ENCODE measurements at regions not wholly inside any gene's neighbourhood (a gene's known extent, or its start where the extent isn't known, plus 50 kb on each side); places are given as distances from the start of the nearest gene placed in this dataset.

DNA sequence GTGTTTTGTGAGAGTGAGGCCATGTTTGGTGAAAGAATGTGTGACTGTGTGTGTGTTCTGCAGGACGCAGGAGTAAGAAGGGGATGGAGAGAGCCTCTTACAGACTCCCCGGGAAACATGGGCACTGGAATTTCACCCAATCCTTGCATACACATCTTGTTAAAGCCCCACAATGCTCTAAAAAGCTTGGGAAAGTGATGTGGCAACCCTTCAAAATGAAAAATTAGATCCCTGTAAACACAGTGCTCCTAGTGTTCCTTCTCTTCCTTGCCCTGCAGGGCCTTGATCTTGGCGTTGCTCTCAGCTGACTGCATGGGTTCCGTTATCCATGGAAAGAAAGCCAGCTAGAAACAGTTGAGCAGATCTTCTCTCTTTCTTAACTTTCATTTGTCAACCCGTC is 701.7 kb downstream of the SEMA5A start:
- peak in 1 of 51 donors; percentile 74 for DNase-seq

DNA sequence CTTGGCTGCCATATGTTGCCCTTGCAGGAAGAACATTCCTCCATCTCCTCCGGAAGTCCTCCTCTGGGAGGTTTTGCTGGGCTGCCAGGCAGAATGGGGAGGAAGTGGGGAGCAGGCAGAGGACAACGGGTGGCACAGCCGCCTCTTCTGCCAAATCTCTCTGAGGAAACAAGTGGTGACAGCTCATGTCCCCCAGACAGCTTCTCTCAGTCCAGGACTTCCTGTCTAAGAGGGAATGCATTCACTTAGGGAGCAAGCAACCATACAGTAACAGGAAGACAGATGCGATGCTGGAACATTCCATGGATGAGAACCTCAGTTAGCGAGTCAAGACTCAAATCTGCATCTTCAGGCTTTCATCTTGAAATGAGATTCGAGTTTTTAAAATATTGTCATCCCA is 701.0 kb downstream of the SEMA5A start:
- DNase-seq: no peak

DNA sequence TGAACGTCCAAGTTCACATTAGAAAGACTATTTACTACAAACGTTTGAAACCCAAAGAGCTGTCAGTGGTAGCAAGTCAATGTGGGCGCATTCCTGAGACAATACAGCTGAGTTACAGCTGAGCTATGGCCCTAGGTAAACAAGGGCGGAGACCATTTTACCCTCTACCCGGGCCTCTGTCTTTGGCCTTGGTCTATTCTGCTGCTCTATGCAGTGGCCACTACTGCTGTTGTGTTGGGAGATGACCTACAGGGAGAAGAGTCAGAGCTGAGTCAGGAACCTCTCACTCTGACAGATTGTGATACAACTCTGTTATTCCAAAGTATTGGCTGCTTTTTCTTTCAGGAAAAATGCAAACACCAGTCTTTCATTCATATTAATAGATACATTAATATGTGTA is 700.6 kb downstream of the SEMA5A start:
- no peak for DNase-seq

DNA sequence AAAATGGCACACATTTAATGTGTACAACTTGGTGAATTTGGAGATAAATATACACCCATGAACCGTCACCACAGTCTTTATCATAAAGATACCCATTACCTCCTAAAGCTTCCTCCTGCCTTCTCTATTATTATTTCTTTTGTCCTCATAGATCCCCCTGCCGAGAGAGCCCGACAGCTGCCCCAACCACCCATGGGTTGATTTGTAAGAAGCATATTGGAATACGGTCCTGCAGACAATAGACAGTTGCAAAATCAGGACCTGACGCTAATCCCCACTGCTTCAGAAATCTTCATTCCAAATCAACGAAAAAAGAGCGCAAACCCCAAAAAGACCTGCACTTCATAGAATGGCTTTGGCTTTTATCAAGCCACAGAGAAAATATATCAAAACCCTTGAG is 697.5 kb downstream of the SEMA5A start:
- no peak for DNase-seq

DNA sequence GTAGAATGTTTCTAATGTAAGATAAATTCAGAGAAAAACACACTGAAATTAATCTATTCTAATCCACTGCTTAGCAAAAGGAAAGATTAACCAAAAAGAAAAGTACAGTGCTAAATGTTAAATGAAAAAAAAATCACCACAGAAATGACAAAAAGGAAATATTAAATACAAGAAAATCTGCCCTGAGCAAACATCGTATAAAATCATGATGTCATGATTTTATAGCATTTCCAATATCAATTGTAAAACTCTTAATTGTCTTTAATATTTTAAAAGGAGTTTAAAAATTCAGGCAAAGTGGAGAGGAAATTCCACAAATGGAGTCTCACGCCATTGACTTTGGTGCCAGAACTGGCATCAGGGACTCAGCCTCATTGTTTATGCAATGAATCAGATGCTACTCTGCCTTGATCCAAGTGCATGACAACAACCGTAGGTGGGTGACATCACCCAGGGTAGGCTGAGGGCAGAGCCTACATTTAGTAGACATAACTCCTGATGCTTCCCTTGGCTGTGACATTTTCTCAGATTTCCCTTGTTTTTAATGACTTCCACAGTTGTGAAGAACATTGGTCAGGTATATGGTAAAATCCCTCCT is 696.8 kb downstream of the SEMA5A start:
- no peak for DNase-seq

DNA sequence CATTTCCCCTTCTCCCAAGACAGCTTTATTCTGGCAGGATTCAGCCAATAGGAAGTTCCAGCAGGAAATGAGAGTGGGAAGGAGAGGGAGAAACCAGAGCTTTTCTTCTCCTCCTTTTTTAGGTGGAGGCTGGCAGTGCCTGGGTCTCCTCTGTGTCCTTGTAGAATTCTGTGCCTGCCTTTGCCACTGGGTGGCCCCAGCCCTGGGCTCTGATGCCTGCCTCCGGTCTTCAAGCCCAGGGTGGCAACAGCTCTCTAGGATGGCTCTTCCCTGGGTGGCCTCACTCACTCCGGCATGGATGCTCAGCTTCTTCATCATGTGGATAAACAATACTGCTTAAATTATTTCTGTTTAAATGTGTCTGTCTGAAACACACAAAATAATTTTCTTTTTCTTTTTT is 694.8 kb downstream of the SEMA5A start:
- DNase-seq: peak in 2 of 51 donors; percentile 5 to 9

DNA sequence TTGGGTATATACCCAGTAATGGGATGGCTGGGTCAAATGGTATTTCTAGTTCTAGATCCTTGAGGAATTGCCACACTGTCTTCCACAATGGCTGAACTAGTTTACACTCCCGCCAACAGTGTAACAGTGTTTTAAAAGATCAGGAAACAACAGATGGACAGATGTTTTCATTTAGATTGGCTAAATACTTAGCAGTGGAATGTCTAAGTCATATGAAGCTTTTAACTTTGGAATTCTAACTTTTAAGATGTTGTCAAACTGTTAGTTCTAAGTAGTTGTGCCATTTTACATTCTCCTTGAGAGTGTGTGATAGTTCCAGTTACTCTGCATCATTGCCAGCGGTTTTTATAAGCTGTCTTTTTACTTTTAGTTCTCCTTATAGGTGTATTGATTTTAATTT is 688.8 kb downstream of the SEMA5A start:
- no peak for DNase-seq

DNA sequence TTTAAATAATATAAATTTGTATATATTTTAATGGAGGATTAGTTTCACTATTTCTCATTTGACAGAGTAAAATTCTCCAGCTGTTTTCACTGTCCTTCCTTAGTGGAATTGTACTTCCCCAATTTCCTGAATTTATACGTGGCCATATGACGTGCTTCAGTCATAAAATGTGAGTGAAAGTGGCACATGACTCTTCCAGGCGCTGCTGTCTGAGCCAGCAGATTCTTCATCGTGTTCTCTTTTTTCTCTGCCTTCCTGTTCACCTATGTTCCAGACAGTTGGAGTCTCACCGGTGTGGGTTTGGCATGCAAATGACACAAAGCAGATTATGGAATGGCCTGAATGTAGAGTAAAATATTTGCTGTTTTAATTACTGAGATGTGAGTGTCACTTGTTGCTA is 684.1 kb downstream of the SEMA5A start:
- no peak for DNase-seq

DNA sequence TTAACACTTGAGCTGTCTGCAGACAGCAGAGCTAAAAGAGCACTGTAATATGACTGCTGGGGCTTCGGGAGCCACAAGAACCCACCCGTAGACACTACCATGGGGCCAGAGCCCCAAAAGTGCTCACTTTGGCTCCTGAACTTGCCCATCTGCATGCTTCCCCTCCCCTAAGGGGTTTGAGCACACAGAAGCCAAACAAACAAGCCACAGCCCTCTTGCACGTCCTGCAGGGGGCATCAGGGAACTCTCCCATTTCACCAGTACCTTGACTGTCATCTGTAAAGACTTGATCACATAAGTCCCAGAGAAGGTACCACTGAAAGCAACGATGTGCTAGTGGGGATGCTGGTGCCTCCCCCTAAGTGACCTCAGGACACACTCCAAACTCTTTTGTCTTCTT is 681.8 kb downstream of the SEMA5A start:
- DNase-seq: no peak

DNA sequence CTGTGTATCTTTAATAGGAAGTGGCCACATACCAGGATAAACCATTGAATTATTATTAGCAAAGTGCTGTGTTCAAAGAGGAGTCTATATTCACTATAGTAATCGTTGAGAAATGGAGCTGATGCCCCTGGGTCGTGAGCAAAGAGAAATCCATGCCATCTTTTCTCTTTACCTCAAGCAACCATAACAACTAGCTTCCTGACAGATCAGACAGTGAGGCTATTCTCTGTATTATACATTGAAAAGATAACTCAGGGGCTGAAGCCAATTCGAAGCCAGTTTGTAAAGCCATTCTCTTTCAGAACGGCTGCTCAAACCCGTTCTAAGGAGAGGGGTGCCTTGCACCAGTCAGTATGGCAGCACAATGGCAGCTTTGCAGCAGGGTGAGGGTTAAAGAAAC is 680.6 kb downstream of the SEMA5A start:
- no peak for DNase-seq

DNA sequence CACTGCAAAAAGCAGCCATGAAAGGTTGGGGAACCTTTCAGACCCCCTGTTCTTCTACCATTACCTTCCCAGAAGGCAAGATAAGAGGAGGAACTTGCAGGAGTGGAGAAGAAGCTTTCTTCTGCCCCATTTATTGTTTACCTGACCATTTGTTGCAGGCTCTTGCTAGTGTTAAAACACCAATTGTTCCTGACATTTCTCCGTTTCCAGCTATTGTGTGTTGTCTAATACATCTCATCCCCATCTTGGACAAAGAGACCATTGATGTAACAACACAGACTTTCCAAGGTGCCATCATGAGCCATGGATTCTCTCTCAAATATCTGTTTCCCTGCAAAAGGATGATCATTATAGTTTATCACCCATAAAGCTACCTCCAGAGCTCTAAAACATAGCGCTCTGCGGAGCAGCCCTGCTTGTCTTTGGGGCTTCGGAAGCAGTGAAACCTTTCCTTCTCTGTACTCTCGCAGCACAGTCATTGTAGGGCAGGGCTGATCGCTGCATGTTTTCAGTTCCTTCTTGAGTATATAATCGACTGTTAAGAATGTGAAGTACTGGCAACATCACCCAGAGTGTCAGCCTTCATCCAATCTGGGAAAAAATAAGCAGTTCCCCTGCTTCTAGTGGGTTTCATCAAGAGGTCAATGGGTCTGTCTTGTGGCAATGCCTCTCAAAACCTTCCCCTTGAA is 680.0 kb downstream of the SEMA5A start:
- peak in 1 of 51 donors; percentile 31 for DNase-seq

DNA sequence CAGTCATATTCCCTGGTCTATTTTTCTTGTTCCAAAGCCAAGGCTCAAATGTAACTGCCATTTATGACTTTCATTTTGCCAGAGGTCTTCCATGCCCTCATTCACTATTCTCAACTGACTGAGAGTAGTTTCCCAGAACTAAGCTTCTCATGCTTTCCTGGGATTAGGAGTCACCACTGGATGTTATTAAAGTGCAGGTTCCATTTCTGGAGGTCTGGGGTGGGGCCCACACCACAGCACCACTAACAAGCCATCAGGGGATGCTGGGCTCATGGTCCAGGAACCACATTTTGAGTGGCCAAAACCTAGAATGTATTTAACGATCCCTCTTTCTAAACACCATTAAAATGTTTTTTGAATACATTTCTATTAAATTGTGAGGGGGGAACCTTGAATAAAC is 677.6 kb downstream of the SEMA5A start:
- no peak for DNase-seq

DNA sequence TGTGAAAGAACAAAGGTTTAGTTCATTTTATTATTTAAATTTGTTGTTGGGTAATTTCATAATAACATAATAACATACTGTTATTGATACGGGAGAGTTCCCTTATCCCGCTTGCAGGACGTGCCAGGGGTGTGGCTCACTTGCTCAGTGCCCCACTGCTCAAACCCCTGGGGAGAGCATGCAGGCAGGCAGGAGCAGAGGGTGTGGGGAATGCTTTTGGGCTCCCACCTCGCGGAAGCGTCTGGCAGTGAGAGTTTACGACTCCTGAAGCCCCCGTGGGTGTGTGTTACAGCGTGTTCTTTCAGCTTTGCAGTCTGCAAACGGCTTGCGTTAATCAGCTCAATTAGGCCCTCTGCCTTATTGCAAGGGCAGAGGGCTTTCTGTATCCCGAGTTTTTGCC is 675.9 kb downstream of the SEMA5A start:
- DNase-seq: no peak

DNA sequence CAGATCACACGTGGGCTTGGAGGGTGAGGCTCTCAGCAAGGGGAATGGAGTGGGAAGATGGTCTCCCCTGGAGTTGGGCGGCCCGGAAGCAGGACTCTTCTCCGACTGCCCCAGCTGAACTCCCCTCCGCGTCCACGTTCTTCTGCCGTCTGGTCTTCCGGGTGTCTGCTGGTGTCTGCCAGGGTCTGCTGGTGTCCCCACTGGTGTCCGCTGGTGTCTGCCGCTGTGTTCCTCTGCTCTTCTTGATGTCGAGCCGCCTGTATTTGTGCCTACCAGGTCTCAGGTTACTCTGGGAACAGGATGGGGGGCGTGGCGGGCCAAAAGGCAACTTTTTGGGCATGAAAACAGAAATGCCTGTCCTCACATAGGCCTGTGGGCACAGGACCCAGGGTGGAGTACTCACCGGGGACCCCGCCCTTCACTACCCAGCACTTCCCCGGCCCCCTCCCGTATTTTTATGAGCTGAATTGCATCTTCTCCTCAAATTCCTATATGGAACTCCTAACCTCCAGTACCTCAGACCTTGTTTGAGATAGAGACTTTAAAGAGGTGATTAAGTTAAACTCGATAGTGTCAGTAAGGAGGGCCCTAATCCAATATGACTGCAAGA is 675.4 kb downstream of the SEMA5A start:
- no peak for DNase-seq

DNA sequence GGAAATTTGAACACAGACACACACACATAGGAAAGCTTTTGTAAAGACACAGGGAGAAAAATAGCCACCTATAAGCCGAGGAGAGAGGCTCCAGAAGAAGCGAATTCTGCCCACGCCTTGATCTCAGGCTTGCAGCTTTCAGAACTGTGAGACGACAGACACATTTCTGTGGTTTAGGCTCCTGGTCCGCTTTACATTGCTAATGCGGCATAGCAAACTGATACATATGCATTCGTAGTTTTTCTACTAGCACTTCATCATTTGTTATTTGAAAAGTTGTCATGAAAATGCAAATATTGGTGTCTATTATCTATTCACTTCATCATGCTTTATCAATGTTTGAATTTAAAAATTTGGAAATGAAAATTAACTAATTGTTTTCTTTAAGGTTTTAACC is 674.9 kb downstream of the SEMA5A start:
- DNase-seq: no peak

DNA sequence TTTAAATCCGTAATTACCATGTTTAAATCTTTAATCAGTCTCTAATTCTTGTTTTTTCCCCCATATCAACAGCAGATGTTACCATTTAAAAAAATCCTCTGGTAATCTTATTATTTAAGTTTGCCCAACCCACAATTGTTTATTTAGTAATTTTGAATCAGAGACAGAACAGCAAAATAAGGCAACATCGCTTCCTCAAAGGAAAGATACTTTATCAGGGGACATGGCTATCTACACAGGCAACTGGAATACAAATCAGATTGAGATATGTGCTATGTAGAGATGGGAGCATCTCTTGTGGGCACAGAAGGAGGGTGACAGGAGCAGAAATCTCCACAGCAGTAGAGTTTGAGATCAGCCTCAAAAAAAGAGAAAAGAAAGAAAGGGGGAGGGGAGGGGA is 674.4 kb downstream of the SEMA5A start:
- no peak for DNase-seq

DNA sequence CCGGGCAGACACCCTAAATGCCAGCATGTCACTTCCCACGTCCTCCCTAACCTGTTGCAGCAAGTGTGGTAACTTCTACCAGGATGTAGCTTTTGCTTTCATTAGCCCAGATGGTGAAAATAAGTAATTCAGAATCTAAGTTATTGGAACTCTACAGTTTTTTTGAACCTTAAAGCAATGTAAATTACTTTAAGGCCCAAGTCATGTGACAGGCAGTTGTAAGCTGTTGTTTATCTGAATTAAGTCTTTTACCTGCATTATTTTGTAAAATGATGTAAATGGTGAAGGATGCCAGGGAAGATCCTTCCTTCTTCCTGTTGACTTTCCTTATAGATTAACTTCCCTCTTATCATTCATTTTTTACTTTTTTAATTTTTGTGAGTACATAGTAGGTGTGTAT is 670.2 kb downstream of the SEMA5A start:
- DNase-seq: no peak

DNA sequence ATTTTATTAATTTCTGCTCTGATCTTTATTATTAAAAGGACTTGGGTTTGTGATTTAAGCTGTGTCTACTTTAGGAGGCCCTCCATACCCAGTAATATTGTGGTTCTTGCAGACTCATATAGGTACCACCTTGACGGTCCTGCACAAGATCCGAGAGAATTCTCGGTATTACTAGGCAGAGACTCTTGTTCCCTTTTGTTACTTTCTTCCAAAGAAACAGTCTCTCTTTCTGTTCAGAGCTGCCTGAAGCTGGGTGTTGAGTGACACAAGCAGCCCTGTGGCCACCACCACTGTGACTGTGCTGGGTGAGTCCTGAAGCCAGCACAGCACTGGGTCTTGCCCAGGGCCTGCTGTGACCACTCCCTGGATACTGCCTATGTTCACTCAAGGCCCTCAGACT is 666.6 kb downstream of the SEMA5A start:
- DNase-seq: no peak

DNA sequence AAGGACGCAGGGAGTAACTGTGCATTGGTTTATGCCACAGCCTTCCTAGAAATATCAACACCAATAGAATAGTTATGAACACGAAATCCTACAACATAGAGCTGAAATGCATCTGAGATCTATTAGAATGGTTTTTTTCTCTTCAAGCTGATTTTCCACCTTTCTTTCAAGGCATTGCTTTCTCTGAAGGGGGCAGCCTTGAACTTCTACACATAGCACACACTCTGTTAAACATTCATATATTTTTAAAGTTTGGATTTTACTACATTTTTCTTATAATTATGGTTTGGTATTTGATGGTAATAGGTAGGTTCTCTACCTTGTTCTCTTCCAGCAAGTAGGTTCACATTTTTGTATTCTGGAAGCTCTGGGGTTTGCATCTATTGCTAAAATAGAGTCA is 661.8 kb downstream of the SEMA5A start:
- no peak for DNase-seq

DNA sequence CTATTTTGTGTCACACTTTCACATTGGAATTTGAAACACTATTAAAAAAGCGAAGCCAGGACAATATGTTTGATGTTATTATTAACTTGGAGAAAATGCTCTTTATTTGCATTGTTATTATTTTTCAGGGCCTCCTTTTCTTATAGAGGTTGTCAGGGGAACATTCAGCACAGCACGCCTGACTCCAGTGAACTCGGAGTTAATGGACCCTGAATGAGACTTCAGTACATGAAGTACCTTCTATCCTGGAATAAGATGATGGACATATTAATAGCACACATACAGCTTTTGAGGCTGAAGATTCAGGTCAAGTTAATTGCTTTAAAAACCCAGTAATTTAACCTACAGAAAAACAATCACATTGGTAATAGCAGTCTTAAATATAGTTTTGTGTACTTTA is 652.9 kb downstream of the SEMA5A start:
- DNase-seq: no peak

DNA sequence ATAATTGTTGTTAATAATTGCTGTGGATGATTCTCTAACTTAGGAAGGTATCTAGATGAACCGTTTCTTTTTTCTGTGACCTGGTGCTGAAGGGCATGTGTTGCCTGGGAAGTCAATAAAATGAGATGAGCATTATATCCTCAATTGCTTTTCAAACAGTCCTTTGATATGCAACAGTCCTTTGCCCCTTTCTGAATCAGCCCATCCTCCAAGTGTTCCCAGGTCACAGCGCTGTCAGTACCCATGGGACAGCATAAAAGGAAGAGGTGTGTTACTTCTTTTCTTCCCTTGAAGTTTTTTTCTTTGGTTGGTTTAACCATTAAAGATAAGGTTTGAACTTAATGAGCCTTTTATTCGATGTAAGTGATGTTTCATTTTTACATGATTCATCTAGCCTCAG is 651.8 kb downstream of the SEMA5A start:
- no peak for DNase-seq

DNA sequence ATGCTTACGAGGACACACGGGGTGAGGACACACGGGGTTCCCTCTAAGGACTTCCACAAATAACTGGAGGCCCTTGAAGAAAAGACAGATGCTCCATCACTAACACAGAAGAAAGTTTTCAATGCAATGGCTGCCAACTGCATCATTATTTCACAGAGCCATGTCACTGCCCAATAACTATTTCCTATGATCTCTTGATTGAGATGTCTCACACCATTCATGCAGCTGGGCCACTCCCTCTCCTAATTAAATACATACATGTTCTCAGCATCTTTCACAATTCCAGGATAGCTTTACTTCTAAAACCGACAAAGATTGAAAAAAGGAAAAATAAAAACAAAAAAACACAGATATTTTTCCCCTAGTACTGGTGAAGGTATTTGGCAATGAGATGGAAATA is 650.8 kb downstream of the SEMA5A start:
- no peak for DNase-seq

DNA sequence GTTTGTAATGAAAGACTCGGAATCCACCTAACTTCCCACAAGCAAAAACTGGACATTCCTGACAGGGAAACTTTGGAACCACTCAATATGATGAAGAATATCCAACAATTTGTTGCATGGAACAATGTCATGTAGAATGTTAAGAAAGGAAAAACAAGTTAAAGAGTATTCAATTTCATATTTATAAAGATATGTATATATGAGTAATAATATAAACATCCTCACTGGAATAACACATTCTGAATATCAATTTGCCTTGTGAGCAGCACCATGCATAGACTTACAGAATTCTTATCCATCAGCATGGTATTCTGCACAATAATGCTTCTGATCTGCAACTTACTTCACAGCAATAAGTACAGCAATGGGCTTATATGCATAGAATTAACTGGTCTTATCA is 650.3 kb downstream of the SEMA5A start:
- no peak for DNase-seq

DNA sequence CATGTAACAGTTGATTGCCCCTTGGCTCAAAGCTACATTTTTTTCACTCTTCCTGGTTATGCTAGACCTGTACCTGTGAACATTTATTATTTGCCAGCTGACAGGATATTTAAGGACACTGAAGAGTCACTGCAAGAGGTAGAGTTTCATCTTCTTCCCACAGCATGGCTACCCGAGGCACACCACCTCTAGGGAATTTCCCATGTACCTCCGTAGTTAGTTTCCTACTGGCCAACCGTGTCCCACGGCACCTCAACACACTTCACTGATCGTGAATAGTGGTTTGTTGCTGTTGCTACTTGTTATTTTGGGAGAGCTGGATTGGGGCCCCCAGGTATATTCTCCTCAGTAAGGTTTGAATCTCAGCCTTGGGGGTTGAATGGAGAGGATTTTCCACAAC is 648.6 kb downstream of the SEMA5A start:
- no peak for DNase-seq
